ENCODE measurements at regions not wholly inside any gene's neighbourhood (a gene's known extent, or its start where the extent isn't known, plus 50 kb on each side); places are given as distances from the start of the nearest gene placed in this dataset.

DNA sequence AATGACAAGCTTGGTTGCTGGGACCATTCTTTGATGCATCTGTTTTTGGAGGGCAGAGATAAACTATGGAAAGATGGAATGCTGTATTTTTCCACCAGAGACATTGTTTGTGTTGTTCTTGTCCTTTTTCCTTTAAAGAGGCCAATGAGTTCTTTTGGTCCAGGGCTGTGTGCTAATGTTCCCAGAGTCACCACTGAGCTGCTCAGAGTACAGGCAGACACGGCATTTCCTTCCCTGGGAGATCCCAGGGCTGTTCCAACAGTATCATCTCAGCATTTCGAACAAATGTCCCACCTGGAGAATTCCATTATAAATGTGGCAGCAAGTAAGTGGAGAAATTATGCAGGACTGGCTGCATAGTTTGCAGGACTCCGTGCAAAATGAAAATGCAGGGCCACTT is 190.6 kb downstream of the IL20RB start:
- TF ChIP-seq, protein P1, sequence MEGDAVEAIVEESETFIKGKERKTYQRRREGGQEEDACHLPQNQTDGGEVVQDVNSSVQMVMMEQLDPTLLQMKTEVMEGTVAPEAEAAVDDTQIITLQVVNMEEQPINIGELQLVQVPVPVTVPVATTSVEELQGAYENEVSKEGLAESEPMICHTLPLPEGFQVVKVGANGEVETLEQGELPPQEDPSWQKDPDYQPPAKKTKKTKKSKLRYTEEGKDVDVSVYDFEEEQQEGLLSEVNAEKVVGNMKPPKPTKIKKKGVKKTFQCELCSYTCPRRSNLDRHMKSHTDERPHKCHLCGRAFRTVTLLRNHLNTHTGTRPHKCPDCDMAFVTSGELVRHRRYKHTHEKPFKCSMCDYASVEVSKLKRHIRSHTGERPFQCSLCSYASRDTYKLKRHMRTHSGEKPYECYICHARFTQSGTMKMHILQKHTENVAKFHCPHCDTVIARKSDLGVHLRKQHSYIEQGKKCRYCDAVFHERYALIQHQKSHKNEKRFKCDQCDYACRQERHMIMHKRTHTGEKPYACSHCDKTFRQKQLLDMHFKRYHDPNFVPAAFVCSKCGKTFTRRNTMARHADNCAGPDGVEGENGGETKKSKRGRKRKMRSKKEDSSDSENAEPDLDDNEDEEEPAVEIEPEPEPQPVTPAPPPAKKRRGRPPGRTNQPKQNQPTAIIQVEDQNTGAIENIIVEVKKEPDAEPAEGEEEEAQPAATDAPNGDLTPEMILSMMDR (conservative IDR thresholded peaks at IDR 0.05; ENCODE audit: low read length), result no peak
- no peak for TF ChIP-seq EZH2phosphoT487 (IDR thresholded peaks at IDR 0.05; ENCODE audit: borderline replicate concordance, low read depth, low read length)
